Stimulated activated CD8-positive, alpha-beta memory T cell treated with anti-CD3 and anti-CD28 coated beads, Interleukin-15, amount 100 ng/mL, for 1 hour (primary cell): ENCODE measurements at regions not wholly inside any gene's neighbourhood (a gene's known extent, or its start where the extent isn't known, plus 50 kb on each side); places are given as distances from the start of the nearest gene placed in this dataset.

ENCODE experiments used
- DNase-seq: peaks from one replicate; pipeline ENCODE4 v3.0.0-alpha.2; 2020; ENCODE audit warnings: low read depth

DNA sequence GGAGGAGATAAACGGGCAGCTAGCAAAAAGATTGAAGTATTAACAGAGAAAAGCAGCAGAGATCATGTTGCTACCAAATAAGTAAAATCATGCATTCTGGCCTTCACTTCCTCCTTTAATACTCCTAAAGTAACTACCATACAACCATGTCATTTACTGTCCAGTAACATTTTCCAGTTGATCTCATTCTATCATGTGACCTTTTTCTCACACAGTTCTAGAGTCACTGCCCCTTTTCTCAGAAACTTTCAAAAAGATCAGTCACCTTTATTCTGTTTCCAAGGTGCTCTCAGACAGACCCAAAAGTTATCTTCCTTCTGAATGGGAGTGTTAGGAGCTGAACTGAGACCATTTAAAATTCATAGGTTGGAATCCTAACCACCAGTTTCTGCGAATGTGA is 984.4 kb downstream of the FAM181B start:
- no peak for DNase-seq

DNA sequence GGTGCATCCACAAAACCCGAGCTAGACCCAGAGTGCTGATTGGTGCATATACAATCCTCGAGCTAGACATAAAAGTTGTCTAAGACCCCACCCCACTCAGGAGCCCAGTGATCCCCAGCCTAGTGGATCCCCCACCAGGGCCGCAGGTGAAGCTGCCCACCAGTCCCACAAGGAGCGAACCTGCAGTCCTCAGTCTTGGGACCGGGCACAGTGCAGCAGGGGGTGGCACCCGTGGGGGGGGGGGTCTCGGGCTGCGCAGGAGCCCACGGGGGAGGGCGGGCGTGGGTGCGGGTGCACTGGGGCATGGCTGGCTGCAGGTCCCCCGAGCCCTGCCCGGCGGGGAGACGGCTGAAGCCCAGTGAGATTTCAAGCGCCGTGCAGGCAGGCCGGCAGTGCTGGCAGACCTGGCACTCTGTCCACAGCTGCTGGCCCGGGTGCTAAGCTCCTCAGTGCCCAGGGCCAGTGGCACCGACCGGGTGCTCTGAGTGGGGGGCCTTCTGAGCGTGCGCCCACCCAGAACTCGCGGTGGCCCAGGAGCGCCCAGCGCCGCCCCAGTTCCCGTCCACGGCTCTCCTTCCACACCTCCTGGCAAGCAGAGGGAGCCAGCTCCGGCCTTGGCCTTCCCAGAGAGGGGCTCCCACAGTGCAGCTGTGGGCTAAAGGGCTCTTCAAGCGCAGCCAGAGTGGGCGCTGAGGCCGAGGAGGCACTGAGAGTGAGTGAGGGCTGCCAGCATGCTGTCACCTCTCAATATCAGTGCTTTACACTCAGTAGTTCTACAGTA is 989.1 kb downstream of the FAM181B start:
- no peak for DNase-seq

DNA sequence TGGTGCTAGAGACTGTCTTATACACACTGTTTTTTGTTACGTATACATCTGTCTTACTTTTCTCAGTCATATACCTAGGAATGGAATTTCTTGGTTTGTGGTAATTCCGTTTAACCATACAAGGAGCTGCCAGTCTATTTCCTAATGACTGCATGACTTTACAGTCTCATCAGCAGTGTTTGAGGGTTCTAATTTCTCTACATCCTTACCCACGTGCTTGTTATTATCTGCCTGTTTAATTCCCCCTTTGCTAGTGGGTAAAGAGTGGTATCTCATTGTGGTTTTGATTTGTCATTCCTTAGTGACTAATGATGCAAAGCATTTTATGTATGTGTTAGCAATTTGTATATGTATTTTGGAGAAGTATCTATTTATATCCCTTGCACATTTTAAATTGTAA is 1008.0 kb downstream of the FAM181B start:
- DNase-seq, result no peak

DNA sequence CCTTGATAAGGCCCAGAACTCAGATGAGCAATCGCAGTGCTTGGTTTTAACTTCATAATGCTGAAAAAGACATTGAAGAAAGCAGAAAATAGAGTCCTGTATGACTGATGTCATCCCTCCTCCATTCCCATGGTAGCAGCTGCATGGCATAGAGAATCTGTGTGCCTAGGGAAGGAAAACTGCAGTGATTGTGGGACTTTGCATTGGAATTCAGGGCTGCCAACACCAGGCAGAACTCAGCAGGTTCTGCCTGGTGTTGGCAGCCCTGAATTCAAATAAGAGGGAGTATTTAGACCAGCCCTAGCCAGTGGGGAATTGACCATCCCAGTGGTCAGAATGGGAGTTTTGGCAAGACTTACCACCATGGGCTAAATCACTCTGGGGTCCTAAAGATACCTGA is 1016.0 kb downstream of the FAM181B start:
- no peak for DNase-seq

DNA sequence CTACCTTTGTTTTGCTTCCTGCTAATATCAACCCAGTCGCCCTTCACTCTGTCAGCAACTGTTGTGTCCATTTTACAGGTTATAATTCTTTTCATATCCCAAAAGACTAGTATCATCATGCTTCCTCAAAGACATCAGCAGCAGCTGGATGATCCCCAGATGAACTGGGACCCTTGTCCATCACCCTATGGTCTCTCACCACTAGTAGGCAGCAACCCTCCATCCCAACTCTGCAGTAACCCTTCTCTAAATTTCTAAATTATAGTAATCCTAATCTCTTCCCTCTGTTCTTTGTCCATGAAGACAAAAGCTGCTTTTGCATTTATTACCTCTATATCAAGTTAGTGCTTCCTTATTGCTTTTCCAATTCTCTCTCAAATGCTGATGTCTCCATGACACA is 1025.8 kb downstream of the FAM181B start:
- DNase-seq, result no peak

DNA sequence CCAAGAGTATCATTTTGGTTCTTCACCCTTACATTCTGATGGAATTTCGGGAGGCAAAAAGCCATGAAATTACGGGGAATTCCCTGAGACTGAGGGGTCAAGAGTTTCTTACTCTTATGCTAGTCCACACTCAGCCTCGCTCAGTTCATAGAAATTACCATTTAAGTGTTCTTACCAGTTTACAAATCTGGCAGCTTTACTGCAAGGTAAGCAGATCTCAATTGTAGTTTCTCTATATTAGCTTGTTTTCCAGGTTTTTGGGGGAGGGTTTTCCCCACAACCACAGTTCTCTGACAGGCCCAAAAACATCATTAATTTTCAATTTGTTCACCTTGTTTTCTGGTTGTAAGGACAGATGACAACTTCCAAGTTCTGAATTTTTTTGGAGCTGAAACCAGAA is 1028.4 kb downstream of the FAM181B start:
- no peak for DNase-seq

DNA sequence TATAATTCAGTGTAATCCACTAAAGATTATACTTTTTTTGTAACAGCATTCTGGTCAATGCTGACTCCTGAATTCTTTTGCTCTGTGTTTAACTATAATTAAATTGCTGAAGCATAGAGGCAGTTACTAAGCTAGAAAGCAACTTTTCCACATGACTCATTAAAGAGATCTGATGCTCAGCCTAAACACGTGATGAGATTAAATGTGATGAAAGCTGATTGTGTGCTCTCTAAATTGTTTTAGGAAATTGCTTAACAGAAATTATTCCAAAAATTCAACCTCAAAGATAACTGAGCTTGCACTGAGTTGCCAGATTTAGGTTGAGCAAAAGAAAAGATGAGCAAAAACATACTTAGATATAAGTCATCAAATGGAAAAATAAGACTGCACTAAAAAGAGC is 1033.6 kb downstream of the FAM181B start:
- DNase-seq, result no peak

DNA sequence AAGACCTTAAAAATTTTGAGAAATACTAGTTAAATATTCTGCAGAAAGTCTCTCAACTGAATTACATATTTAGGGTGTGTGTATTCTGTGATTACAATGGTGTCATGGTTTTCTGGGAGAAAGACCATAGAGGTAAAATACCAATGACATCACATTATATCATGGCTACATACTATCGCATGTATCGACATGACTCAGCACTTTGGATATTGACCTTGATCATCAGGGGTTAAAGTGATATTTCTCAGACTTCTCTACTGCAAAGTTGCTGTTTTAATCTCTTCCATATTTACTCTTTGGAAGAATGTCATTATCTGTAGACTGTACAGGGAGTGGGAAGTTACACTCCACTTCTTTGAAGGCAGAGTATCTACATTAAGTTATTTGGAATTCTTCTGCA is 1046.6 kb downstream of the FAM181B start:
- DNase-seq, result no peak

DNA sequence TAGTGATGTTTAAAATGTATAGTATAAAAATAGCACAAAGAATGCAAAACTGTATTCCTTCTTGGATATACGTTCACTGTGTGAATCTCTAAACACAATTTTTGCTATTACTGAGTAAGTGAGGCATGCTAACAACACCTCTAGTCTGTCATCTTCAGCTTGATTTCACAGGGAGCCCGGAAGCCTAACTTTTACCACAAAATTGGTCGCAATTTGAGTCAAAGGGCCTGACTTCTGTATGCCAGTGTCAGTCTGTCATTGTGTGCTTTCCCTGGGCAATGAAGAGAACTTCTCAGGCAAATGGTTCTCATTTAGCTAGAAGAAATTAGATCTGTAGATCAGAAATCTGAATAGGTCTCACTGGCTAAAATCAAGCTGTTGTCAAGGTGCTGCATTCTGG is 1059.5 kb downstream of the FAM181B start:
- DNase-seq, result no peak

DNA sequence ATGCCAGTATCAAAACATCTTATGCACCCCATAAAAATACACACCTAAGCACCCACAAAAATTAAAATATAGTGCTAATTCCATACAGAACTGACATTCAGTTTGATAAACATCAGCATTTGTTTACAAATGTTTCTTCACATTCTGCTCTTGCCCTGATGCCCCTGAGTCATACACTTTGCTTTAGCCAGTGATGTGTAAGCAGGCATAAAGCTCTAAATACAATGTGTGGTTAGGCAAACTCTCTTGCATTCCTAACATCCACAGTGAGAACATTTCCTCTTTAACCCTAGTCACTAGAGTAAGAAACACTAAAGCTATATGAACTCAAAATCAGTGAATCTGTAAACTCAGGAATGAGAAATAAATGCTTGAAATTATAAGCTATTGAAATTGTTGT is 1060.7 kb downstream of the FAM181B start:
- DNase-seq, result no peak

DNA sequence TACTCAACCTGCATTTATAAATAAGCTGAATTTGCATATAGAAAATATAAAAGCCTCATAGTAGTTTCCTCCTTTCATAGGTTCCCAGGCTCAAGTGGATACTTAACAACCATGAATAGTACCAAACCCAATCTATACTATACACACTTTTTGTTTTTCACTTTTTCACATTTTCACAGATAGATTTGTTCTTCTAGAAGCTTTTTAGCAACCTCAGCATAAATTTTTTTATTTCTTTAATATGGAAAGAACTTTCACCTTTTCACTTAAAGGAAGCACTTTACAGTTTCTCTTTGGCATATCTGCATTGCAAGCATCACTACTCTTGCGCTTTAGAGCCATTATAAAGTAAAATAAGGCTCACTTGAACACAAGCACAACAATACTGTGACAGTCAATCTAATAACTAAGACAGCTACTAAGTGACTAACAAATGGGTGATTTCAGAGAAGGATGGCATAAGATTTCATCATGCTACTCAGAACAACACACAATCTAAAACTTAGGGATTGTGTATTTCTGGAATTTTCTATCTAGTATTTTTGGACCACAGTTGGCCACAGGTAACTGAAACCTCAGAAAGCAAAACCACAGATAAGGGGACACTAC is 1063.6 kb downstream of the FAM181B start:
- no peak for DNase-seq

DNA sequence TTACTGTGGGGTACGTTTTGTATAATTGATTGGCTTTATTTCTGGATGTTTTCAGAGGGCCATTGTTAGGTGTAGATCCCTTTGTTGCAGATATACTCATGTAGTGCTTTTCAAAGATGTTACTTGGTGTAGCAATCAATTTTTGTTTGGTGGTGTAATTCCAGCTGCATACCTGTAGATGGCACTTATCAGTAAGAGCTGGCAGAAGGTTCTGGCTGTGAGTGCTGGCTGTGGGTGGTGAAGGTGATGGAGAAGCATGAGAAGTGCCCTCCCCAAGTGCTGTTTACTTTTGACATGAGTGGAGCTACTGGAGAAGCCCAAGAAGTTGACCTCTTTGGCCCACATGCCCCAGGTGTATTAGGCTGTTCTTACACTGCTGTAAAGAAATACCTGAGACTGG is 1074.9 kb downstream of the FAM181B start:
- no peak for DNase-seq

DNA sequence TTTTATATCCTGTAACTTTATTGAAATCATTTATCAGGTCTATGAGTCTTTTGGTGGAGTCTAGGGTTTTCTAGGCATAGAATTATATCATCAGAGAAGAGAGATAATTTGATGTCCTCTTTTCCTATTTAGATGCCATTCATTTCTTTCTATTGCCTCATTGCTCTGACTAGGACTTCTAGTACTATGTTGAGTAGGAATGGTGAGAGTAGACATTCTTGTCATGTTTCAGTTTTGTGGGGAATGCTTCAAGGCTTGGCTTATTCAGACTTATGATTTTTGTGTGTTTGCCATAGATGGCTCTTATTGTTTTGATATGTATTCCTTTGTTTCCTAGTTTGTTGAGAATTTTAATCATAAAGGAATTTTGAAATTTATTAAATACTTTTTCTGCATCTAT is 1078.3 kb downstream of the FAM181B start:
- no peak for DNase-seq

DNA sequence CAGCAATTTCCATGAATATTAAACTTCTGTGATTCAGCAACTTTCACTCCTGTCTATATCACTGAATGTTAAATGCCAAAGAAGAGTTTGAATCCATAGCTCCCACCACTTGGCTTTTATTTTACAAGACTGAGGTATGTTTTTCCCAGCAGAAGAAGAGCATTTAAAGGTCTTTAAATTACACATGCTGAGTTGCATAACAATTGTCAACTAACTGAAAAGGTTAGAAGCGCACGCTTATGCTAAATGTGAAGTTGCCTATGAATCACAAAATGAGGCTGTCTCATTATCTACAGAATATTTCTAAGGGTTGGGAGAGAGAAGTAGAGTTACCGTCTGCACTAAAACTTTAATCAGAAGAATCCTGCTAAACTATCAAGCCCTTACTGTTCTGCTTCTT is 1086.3 kb downstream of the FAM181B start:
- DNase-seq, result no peak

DNA sequence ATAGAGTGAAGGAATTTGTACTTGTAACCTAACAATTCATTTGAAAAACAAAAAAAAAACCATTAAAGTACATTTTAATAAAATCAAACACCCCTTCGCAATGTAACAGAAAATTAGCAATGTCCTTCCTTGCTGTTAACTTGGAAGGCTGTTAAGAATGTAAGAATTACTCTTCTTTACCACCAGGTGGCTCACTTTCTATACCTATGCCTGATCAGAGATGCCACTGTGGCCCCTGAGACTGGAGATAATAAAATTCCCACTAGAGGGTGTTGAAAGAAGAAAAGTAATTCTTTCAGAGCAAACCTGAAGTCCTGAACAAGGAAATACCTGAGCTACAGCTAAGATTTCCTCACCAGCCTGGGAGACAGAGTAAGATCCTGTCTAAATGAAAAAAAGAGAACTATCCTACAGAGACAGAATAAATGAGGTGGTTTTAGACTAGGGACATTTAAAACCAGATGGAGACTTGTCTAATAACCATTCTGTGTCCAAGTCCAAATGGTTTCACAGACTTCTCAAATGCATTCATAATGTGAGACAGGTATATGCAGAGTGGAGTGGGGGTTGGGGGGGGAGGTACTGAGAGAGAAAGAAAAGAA is 1089.3 kb downstream of the FAM181B start:
- DNase-seq, result no peak

DNA sequence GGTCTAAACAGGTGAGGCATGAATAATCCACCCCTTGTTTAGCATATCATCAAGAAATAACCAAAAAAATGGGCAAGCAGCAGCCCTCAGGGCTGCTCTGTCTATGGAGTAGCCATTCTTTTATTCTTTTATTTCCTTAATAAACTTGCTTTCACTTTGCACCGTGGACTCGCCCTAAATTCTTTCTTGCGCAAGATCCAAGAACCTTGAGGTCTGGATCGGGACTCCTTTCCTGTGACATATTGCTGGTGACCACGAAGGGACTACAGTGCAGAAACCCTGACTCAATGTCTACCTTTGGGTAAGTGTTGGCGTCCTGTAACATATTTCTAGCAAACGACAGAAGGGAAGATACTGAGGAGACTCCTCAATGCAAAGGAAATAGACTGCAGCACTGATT is 1099.2 kb downstream of the FAM181B start:
- DNase-seq, result no peak

DNA sequence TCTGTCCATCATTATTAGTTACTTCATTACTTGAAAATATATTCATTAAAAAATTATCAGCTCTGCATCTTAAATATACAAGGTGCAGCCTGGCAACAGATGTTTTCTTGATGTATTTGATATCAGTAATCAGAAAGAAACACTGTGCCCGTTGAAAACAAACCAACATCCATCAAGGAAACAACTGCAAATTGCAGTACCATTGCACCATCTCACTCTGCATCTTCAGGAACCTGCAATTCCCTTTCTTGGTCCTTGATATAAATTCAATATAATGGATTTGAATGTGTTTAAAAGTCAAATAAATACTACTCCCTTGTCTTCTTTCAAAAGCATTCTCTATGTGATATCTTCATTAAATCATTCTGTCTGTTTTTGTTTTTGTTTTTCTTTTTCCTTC is 1131.2 kb downstream of the FAM181B start:
- DNase-seq, result no peak

DNA sequence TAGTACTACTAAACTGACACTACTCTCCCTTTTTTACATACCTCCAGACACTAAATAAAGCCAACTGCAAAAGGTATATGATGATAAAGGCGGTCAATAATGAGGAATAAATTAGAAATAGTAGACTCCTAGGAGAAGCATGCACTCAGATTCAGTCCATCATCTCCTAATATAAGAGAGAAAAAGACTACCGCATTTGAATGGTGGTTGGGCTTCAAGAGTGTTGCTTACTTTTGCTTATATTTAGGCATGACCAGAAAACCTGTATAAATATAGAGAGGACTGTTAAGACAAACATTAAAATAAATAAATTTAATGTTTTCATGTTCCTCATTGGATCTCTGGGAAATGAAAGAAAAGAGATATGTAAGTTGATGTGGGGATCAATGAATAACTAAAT is 1137.0 kb downstream of the FAM181B start:
- no peak for DNase-seq

DNA sequence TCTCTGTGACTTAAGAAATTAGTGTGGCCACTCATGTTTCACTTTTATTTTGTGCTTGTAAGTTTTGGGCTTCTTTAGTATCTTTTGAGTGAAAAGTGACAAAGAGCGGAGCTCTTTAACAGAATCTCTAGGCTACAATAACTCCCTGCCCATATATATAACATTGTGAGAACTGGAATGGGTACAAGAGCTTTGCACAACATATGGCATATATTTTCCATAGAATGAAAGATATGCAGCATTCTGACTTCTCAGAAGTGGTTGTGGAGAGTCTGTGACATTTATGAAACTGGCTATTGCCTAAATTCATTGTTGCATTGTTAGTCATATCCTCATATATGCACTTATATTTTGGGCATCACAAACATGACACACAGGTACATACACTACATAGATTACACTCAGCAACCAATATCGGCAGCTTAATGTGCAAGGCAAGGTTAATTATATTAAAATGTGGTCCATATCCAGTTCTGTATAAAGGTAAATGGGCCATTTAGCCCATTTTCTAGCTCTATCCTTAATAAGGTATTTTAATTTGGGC is 1148.2 kb downstream of the FAM181B start:
- no peak for DNase-seq

DNA sequence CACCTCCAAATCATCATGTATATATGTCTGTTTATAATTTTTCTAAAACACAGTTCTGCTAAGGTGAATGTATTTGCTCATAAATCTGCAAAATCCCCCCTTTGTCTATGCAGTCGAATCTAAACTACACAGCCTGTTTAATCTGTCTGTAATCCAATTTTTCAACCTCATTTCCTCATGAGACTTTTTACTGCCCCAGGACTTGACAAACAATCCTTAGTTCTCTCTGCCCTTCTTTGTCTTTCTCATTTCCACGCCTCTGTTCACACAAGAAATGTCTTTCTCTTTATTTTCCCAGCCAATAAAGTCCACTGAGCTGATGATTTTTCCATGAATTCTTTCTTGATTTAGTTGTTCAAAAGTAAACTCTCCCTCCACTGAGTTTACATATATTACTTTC is 1154.3 kb downstream of the FAM181B start:
- DNase-seq, result no peak

DNA sequence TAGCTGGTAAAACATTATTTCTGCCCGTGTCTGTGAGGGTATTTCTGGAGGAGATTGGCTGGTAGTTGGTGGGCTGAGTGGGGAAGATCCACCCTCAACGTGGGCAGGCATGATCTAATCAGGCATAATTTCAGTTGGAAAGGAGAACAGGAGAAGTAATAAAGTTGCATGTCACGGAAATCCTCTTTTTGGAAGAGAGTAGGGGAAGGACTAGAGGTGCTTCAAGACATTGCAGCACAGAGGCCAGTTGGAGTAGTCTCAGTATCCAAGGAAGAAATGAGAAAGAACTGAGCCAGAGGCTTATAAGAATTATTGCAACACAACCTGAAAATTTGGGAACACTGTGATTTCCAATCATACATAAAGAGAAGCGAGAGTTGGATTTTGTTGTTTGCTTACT is 1155.1 kb downstream of the FAM181B start:
- DNase-seq, result no peak

DNA sequence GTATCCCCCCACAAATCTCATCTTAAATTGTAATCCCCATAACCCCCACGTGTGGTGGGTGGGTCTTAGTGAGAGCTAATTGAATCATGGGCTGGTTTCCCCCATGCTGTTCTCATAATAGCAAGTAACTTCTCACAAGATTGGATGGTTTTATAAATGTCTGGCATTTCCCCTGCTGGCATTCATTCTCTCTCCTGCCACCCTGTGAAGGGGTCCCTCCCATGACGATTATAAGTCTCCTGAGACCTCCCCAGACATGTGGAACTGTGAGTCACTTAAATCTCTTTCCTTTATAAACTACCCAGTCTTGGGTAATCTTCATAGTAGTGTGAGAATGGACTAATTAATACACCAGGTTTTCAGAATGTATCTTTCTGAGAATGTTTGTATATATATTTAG is 1159.4 kb downstream of the FAM181B start:
- no peak for DNase-seq

DNA sequence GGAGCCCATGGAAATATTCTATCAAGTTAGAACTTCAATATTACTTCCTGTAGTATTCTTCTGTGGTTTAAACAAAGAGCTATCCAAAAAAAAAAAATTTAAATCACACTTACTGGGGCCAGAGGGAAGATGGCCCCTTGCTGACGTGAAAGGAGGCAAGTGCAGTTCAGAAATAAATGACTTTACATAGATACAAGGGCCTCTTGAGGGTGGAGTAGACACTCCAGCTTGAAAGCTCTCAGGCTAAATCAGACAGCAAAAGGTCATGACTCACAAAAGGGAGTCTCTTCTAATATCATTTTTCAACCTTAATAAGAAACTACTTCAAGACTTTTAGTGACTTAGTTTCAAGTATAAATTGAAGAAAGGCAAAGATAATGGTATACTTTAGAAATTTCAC is 1160.3 kb downstream of the FAM181B start:
- DNase-seq, result no peak
